GM21528 (cell line): ENCODE measurements at regions not wholly inside any gene's neighbourhood (a gene's known extent, or its start where the extent isn't known, plus 50 kb on each side); places are given as distances from the start of the nearest gene placed in this dataset.

Source experiments
- ATAC-seq: cut with Tn5 transposase; IDR thresholded peaks from one replicate; pipeline ENCODE4 v1.9.1; 2021; ENCODE audit warnings: mild to moderate bottlenecking, moderate library complexity; ENCODE audit not compliant: unreplicated experiment, low FRiP score

DNA sequence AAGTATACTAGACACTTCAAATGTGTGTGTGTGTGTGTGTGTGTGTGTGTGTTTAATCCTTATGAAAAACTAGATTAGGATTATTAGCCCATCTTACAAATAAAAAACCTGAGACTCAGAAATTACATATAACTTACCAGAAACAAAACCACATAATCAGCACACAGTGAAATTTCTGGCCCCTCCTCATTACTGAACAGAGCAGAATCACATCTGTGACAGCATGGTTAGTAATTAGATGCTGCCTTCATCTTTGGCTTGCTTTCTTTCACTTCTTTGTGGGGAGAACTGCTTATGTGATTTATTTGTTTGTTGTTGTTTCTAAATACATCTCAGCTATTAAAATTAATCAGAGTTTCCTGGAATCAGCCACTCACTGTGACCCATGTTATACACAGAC is 267.1 kb downstream of the TENT5A start:
- ATAC-seq: no peak

DNA sequence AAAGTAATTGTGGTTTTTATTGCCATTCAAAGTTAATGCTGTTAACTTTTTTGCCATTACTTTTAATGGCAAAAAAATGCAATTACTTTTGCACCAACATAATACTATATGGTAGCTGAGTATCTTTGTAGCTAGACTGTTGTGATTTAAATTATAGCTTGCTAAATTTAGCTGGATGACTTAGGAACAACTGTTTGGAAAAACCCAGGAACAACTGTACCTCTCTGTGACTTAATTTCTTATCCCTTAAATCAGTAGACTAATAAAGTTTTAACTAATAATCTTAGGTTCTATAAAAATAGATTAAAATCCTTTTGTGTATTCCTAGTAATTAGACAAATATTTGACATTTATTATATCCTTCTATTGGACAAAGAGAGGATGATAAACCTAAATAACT is 268.2 kb downstream of the TENT5A start:
- ATAC-seq: no peak

DNA sequence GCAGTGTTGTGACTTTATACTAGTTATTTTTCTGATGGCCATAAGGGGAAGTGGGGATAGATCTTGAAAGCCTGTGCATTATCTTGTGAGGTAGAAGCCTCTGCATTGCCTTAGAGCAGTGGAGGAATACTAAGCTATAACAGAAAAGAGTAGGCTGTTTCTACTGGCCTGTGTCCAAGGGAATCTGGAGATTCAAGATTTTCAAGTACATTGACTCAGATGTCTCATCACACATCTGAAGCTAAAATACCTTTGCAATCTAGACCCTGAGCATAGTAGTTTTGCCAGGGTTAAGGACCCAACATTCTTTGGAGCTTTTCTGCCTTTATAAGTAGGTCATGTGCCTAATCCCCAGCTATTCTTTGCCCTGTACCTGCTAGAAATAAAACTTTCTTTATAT is 272.3 kb downstream of the TENT5A start:
- no peak for ATAC-seq

DNA sequence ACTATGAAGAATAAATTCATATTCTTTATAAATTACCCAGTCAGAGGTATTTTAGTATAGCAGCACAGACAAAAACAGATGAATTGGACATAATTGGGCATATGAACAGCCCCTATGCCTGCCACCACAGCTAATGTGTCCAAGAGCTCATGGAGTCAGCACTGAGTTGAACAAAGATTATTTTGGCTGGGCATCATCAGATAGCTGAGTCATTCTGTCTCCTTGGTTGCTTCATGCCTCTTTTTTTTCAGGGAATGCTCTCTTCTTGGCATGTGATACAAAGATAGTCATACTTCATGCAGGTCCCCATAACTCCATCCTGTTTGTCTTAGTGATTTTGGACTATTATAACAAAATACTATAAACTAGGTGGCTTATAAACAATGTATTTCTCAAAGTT is 275.6 kb downstream of the TENT5A start:
- no peak for ATAC-seq

DNA sequence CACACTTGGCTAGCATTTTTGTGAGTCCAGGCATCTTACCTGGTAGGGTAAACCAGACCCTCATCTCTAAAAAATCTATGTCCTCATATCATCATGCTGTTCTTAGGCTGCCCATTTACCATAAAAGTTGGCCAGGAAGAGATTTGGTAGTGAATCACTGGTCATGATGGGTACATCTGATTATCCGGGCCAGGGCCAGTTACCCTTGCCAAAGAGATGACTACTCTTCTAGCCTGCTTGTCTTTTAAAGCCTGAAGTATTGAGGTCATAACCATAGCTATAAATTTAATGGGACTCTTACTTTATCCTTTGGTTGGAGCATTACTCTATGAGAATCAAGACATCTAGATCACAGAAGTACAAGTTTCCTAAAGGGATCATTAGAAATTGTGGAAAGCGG is 276.8 kb downstream of the TENT5A start:
- no peak for ATAC-seq

DNA sequence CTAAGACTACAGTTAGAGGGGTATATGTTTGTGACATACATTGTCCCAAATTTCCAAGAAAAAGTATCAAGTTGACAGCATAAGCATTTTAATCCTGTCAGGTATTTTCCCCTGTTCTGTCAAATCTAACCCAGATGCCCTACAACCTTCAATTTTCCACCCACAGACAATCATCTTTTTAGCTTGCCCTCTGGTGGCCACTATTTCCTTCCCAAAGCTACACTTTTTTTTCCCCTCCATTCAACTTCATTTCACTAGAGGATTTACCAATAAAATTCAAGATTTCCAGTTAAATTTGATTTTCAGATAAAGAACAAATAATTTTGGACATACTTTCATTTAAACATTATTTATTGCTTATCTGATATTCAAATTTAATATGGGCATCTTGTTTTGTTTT is 286.6 kb downstream of the TENT5A start:
- ATAC-seq: no peak

DNA sequence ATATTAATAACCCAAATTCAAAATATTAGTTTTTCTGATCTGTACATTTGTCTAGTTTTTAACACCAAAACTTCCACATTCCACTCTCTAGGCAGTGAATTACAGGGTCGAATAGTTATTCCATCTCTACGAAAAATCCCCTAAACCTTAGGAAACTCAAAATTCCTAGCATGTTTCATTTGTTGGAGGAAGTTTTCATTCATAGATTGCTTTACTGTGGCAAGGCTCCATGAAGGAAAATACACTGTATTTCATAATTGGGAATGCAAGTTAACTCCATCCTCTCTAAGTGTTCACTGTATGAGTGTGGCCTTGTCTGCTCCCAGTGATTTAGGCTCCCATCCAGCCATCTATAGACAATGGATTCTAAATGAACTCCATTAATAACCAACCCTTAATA is 296.1 kb downstream of the TENT5A start:
- no peak for ATAC-seq

DNA sequence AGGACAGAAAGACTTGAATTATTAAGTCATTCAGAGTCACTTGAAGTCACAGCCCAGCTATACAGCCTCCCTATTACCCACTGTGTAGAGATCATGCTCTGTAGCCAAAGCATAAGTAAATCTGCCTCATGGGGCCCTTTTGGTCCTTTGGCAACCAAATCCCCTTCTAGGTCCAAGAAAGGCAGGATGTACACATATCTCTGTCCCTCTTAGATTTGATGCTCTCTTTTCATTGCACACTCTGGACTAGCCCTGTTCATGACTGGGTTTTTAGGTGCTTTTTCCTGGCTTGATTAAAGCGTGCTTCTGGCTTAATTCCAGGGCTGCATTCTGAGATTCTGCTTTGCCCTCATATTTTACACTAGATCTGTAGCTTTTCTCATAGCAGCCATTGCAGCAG is 296.8 kb downstream of the TENT5A start:
- ATAC-seq: no peak

DNA sequence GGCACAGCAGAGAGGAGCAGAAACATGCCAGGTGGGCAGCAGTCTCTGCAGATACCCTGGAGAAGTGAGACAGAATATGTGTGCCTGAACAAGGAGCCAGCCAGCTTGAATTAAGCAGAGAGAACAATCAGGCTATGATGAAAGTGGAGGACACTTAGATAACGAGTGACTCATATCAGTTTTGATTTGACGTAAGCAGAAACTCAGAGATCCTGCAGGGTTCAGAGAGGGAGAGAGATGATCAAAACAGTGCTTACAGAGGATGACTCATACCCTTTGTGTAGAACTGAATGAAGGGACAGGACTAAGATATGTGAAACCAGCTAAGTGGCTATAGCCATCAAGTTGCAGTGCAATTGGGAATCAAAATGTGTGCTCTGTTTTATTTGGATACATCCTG is 300.7 kb downstream of the TENT5A start:
- ATAC-seq: no peak

DNA sequence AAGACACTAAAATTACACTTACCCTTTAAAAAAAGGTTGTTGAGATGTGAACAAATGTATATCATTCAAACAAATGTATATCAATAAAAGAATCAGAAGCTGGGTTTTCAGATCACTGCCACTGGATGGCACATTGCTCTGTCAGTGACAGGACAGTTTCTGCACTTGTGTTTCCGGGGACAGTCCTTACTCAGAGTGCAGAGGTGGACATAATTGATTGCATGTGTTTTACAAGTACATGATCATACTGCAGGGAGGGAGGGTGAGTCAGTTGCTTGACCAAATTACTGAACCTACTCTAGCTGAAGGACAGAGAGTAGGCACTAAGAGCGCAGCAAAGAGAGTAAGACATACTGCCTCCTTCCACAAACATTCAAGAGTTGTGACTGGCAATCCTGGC is 302.3 kb downstream of the TENT5A start:
- no peak for ATAC-seq

DNA sequence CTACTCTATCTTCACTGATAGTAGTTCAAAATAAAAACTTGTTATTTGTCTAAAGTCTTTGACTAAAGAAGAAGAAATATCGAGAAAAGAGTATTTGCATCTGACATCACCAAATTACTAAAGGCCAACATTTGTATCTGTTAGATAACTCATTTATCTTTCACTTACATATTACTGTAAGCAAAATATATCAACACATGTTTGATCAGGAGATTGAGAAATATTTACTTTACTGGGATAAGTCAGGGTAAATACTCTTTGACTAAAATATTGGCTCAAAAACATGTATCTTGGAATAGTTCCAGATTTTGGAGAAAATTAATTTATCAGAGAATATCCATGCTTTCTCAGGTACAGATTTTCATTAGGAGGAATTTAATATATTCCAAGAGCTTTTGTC is 306.0 kb downstream of the TENT5A start:
- ATAC-seq: no peak

DNA sequence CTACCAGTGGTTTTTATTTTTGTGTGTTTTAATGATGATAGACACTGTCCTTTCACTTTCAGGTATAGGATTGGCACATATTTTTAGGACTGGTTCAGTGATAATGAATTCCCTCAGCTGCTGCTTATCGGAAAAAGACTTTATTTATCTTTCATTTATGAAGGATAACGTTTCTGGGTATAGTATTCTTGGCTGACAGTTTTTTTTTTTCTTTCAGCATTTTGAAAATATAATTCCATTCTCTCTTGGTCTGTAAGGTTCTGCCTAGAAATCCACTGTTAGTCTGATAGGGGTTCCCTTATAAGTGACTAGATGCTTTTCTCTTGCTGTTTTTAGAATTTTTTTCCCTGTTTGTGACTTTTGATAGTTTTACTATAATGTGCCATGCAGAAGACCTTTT is 313.1 kb downstream of the TENT5A start:
- ATAC-seq: no peak

DNA sequence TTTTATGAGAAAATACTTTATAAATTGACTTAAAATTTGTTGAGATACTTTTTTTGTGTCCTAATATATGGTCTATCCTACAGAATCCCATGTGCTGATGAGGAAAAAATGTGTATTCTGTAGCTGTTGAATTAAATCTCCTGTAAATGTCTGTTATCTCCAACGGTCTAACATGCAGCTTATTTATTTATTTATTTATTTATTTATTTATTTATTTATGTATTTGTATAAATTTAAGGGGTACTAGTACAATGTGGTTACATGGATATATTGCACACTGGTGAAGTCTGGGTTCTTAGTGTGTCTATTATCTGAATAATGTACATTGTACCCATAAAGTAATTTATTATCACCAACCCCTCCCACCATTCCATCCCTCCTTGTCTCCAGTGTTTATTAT is 315.5 kb downstream of the TENT5A start:
- ATAC-seq: no peak

DNA sequence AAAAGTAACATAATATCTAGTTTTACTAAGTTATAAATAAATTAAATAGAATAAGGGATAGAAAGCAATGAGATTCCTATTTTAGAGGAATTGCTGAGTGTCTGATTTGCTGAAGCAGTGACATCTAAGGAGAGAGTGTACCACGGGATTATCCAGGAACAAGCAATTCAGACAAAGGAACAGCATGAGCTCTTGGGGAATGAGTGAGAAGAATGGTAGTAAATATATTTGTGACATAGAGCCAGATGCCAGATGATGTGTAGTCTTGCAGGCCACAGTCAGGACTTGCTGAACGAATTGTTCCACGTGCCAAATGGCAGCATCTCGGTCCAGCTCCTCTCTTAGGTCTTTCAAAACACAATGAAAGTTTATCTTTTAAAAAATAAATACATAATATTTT is 339.2 kb downstream of the TENT5A start:
- ATAC-seq: no peak

DNA sequence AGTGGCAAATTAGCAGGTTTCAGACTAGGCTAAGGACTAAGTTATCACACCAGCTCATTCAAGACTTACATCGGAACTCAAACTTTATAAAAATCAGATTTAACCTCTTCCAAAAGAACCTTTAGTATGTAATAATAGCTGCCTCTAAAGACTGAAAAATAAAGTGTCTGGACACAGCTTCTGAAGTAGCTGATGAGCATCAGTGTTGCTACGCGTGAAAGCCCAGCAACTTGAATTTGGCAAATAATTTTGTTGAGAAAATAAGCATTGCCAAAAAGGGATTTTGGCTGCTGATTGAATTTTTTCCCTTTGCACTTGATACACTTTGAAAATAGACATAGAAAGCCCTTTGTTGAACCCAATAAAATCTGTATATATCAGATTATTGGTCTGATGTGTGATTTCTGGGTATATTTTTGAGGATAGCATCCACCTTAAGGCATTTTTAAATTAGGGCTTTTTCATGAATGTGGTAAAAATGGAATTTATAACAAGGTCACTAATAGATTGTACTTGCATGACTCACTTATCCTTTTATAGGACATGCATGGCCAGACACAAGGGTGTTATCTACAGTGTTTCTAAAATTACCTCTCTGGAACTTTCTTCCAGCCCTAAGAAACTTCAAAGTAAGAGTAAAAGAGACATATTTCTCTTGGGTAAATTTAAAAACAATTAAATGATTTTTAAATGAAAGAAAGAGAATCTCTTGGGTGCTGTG is 350.4 kb downstream of the TENT5A start:
- ATAC-seq: no peak

DNA sequence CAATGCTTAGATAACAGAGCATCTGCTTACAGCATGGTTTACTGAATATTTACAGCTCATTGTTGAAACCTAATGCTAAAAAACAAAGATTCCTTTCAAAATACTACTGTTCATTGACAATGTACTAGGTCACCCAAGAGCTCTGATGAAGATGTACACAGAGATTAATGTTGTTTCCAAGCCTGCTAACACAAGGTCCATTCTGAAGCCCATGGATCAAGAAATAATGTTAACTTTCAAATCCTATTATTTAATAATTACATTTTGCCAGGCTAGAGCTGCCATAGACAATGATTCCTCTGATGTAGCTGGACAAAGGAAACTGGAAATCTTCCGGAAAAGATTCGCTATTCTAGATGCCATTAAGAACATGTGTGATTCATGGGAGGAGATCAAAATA is 355.6 kb downstream of the TENT5A start:
- no peak for ATAC-seq

DNA sequence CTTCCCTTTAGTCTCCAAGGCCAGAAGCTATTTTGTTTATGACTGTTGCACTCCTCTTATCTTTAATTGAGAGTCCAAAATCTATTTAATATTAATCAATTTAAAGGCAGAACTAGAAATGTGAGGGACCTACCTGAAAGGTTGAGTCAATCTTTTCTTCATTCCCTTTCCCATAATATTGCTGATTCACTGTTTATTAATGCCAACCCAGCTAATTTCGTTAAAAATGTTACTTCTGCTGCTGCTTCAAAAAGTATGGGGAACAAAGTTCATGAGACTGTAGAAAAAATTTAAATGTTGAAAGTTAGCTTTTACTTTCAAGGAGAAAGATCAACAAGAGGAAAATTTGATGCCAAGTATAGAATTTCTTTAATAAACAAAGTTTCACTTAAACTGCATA is 365.3 kb downstream of the TENT5A start:
- ATAC-seq: no peak

DNA sequence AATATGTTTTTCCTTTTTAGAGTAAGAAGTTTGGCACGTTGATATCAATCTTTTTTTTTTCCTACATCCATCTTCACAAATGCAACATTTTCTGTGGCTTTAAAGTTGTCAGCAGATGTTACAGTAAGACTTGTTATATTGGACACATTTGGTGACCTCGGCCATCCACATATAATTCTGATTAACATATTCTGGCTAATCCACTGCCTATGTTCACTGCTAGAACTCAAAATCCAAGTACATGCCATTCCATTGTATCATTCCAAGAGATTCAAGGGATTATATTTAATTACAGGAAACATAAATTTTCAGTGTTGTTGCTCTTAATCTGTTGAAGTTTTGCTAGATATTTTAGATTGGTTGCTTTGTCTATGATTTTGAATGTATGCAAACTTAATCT is 367.6 kb downstream of the TENT5A start:
- ATAC-seq: no peak

DNA sequence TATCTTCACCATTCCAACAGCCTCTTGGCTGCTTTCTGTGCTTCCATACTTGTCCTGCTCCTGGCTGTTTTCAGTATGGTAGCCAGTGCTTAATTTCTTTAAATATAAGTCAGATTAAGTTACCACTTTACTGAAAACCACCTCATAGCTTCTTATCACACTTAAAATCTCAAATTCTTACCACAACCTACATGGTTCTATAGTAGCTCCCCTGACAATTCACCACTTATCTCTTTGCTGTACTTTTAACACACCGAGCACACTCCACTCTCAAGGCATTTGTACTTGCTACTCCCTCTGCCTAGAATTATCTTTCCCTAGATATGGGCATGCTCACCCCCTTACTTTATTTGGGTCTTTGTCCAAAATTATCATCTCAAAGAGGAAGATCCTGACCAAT is 369.0 kb downstream of the TENT5A start:
- no peak for ATAC-seq

DNA sequence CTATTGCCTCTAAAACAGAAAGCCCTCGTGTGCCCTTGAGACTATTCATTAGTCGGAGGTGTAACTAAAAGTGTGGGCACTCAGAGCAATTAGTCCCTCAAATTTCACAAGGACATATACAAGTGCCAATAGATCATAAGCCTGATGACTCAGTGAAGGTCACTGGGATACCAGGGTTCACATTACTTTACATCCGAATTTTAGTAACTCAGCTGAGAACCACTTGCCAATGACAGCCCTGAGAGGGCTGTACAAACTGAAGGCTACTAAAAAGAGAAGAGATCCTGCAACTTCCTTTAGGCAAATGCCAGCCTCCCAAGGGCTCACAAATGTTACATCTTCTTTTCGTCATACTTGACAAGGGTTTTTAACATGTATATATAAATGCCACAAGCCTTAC is 369.6 kb downstream of the TENT5A start:
- ATAC-seq: no peak

DNA sequence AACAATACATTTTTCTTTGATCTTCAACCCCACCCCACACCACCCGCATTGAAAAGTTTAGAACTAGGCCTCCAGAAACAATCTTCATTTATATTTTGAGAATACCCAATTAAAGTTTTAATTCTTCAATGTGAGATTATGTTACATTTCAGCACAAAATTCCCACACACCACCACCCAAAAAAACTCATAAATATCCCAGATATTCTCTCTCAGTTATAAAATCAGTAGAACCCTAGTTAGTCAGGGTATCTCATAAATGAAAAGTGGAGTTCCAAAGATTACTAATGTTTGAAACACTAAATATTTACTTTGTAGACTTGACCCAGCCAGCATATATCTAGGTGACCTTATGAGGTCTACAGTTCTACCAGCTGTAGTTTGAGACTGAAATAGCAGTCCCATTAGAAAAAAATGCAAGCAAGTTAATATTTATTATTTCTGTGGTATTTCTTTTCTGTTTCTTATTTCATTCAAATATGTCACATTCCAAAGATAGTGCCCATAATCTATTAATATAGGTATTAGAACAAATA is 371.0 kb downstream of the TENT5A start:
- no peak for ATAC-seq

DNA sequence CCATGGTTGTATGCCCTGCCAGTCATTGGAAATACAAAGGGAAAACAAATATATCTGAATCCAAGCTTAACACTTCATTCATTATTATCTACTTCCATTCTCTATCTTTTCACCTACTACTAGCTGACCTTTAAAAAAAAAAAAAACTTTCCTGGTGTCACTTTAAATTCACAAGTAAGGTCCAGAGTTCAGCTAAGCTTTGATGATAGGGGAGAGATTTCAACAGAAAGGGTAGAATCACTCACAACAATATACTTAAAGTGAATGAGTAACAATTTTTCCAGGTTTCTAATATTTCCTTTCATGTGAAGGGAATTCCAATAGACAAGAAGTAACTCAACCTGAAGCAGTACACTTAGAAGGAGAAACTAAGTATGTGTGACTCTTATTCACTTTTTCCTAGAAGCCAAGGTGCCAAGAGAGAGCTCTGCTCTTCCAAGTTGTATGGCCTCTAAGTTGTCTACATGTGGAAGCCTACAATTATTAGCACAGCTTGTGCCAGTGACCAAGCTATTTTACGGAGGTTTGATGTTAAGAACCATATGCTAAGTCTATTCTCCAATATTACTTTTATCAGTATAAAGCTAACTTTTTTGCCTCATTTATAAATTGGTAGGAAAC is 371.7 kb downstream of the TENT5A start:
- no peak for ATAC-seq
